Panc1 (cell line): ENCODE measurements at regions not wholly inside any gene's neighbourhood (a gene's known extent, or its start where the extent isn't known, plus 50 kb on each side); places are given as distances from the start of the nearest gene placed in this dataset.

Experiments
- ATAC-seq: fragments of 200-7000 bp; cut with Tn5 transposase; 2 replicates; pipeline ENCODE4 v1.9.1; 2020; ENCODE audit warnings: mild to moderate bottlenecking, moderate library complexity
- BruUV-seq: library from RNA; stranded (reverse); fragments of 400-500 nt; replicated peaks from 2 replicates; lab custom pipeline; 2021; lab: Mats Ljungman, UMichigan
- CTCF ChIA-PET: fragments of 300-600 bp; sonication (Branson Sonifier 250); formaldehyde crosslinking; loops from one replicate; lab custom pipeline; 2022; ENCODE audit warnings: antibody characterized with exemption; lab: Charles Lee
- POLR2A ChIA-PET: fragments of 300-600 bp; sonication (Branson Sonifier 250); formaldehyde crosslinking; loops from one replicate; lab custom pipeline; 2022; ENCODE audit warnings: antibody characterized with exemption; lab: Charles Lee
- DNase-seq: peaks from one replicate; pipeline ENCODE4 v3.0.0-alpha.2; 2010; ENCODE audit warnings: low read depth, low spot score
- H3K27ac ChIP-seq: 2 replicates; pipeline ENCODE4 v1.5.1; 2011; ENCODE audit warnings: mild to moderate bottlenecking, low read length, inconsistent platforms
- H3K27me3 ChIP-seq: fragments of 200-500 bp; sonication (Bioruptor generic); 2 replicates; pipeline ENCODE4 v1.6.0; 2014; ENCODE audit warnings: low read length, inconsistent platforms; ENCODE audit not compliant: control insufficient read depth, insufficient read depth
- H3K36me3 ChIP-seq: fragments of 200-500 bp; sonication (Bioruptor generic); 2 replicates; pipeline ENCODE4 v1.5.1; 2014; ENCODE audit warnings: inconsistent platforms, mild to moderate bottlenecking, low read length, moderate library complexity; ENCODE audit not compliant: control insufficient read depth, insufficient read depth
- H3K4me1 ChIP-seq: 2 replicates; pipeline ENCODE4 v1.5.1; 2011; ENCODE audit warnings: inconsistent platforms, mild to moderate bottlenecking, low read length, moderate library complexity; ENCODE audit not compliant: control insufficient read depth, insufficient read depth
- H3K4me3 ChIP-seq, 2 experiments: 2 replicates each; pipeline ENCODE4 v1.5.1; 2011 to 2012; ENCODE audit warnings: low read depth in 2 of 2, low read length in 2 of 2, mild to moderate bottlenecking in 2 of 2, inconsistent platforms in 1 of 2, moderate library complexity in 1 of 2
- H3K9me3 ChIP-seq: fragments of 200-500 bp; sonication (Bioruptor generic); 2 replicates; pipeline ENCODE4 v1.5.1; 2014; ENCODE audit warnings: low read depth, mild to moderate bottlenecking, inconsistent platforms, low read length, moderate library complexity; ENCODE audit not compliant: control insufficient read depth, insufficient read depth
- POLR2AphosphoS5 ChIP-seq: IDR thresholded peaks from 2 replicates; pipeline ENCODE4 v1.6.1; 2012; ENCODE audit warnings: mild to moderate bottlenecking, low read depth, low read length, moderate library complexity
- SIN3A ChIP-seq: IDR thresholded peaks from 2 replicates; pipeline ENCODE4 v1.6.1; 2012; ENCODE audit warnings: low read depth, mild to moderate bottlenecking, low read length, moderate library complexity, borderline replicate concordance; ENCODE audit not compliant: insufficient read depth
- TCF7L2 ChIP-seq: IDR thresholded peaks from 2 replicates; pipeline ENCODE4 v1.6.1; 2011; ENCODE audit warnings: mild to moderate bottlenecking, low read depth, low read length, inconsistent platforms
- in situ Hi-C: cut with HindIII; loops from 2 replicates; pipeline ENCODE4 v1.10.0; 2016; ENCODE audit warnings: low sequenced_read_pairs, low pct_unique_long_range_greater_than_20kb
- intact Hi-C: fragments of 100-400 bp; cut with micrococcal nuclease; formaldehyde crosslinking; loops from one replicate; pipeline ENCODE4 v1.10.0; 2022; ENCODE audit not compliant: unreplicated experiment
- TF ChIP-seq, protein P1 (sequence below): fragments of 450-650 bp; IDR thresholded peaks from 2 replicates; pipeline ENCODE4 v1.5.1; 2017; ENCODE audit warnings: mild to moderate bottlenecking
- TF ChIP-seq, protein P2 (sequence below), 2 experiments: IDR thresholded peaks; 2 replicates each; pipeline ENCODE4 v1.6.1; 2011 to 2012; ENCODE audit warnings: low read depth in 2 of 2, control low read depth in 1 of 2, low read length in 1 of 2, mild to moderate bottlenecking in 1 of 2, moderate library complexity in 1 of 2; ENCODE audit not compliant: insufficient read depth in 1 of 2

DNA sequence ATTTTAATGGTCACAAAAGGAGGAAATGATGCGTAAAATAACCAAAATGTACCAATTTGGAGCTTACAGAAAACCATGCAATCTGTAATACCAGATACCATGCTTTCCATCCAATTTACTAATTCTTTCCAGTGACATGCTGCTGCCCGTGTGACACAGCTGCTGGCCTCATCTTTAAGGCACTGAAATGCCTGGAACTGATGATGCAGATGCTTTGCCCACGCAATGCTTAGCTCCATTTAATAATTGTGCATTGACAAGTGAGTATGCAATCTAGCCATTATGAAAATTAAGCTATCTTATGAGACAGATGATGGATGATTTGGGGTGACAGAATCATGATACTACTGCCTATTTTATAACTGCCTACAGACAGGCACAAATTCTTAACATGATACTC, 169.2 kb upstream of the CTNND2 start:
- in situ Hi-C loops (no loop called here), intact Hi-C loops (no loop called here)
- ChIA-PET POLR2A (no interaction called here), CTCF (no interaction called here)
- DNase-seq: no peak
- BruUV-seq: no TSS peak
- Histone ChIP-seq H3K27me3 (no peaks in the 10 kb centered on the region), H3K4me1 (no peaks in the 10 kb centered on the region), H3K4me3 (no peak overlapping the region), H3K27ac (no peak overlapping the region), H3K9me3 (no peaks in the 10 kb centered on the region), H3K36me3 (no peaks in the 10 kb centered on the region)
- no peak for ATAC-seq
- TF ChIP-seq TCF7L2 (no peak), POLR2AphosphoS5 (no peak), SIN3A (no peak)
- TF ChIP-seq, protein P1, sequence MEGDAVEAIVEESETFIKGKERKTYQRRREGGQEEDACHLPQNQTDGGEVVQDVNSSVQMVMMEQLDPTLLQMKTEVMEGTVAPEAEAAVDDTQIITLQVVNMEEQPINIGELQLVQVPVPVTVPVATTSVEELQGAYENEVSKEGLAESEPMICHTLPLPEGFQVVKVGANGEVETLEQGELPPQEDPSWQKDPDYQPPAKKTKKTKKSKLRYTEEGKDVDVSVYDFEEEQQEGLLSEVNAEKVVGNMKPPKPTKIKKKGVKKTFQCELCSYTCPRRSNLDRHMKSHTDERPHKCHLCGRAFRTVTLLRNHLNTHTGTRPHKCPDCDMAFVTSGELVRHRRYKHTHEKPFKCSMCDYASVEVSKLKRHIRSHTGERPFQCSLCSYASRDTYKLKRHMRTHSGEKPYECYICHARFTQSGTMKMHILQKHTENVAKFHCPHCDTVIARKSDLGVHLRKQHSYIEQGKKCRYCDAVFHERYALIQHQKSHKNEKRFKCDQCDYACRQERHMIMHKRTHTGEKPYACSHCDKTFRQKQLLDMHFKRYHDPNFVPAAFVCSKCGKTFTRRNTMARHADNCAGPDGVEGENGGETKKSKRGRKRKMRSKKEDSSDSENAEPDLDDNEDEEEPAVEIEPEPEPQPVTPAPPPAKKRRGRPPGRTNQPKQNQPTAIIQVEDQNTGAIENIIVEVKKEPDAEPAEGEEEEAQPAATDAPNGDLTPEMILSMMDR: no peak
- TF ChIP-seq, protein P2, sequence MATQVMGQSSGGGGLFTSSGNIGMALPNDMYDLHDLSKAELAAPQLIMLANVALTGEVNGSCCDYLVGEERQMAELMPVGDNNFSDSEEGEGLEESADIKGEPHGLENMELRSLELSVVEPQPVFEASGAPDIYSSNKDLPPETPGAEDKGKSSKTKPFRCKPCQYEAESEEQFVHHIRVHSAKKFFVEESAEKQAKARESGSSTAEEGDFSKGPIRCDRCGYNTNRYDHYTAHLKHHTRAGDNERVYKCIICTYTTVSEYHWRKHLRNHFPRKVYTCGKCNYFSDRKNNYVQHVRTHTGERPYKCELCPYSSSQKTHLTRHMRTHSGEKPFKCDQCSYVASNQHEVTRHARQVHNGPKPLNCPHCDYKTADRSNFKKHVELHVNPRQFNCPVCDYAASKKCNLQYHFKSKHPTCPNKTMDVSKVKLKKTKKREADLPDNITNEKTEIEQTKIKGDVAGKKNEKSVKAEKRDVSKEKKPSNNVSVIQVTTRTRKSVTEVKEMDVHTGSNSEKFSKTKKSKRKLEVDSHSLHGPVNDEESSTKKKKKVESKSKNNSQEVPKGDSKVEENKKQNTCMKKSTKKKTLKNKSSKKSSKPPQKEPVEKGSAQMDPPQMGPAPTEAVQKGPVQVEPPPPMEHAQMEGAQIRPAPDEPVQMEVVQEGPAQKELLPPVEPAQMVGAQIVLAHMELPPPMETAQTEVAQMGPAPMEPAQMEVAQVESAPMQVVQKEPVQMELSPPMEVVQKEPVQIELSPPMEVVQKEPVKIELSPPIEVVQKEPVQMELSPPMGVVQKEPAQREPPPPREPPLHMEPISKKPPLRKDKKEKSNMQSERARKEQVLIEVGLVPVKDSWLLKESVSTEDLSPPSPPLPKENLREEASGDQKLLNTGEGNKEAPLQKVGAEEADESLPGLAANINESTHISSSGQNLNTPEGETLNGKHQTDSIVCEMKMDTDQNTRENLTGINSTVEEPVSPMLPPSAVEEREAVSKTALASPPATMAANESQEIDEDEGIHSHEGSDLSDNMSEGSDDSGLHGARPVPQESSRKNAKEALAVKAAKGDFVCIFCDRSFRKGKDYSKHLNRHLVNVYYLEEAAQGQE (IDR thresholded peaks at IDR 0.05; ENCODE audit: insufficient read depth in 1 of 2, low read depth in 2 of 2, low read length in 1 of 2): no peak

DNA sequence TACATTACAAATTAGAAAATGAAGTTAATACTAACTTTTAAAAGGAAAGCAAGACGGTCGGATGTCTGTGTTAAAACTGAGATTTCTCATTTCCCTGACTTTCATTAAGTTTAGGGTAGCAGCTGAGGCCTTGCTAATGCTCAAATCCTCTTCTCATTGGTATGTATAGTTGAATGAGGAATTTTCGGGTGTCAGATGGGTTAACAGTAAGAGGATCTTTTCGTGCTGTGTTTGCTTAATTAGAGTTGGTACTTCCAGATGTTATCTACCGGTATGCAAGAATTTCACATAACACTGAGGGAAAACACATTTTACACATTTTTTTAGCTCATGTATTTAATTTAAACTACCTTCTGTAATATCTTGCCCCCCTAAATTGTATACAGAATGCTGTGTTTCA, 168.2 kb upstream of the CTNND2 start:
- TF ChIP-seq POLR2AphosphoS5: no peak
- no peak for TF ChIP-seq TCF7L2
- no peak for TF ChIP-seq SIN3A
- TF ChIP-seq, protein P2 (IDR thresholded peaks at IDR 0.05; ENCODE audit: insufficient read depth in 1 of 2, low read depth in 2 of 2, low read length in 1 of 2): no peak
- TF ChIP-seq, protein P1: no peak
- intact Hi-C loops (no loop called here), in situ Hi-C loops (no loop called here)
- ATAC-seq (no peak), DNase-seq (no peak)
- POLR2A ChIA-PET: no interaction called here
- no TSS peak for BruUV-seq
- CTCF ChIA-PET: interaction anchor here (0.6 kb wide), 1 partner anchor 25 kb away, joined by 5 read pairs; no protein-coding TSS in a partner anchor
- no peak overlapping the region for H3K27ac ChIP-seq
- H3K27me3 ChIP-seq: no peaks in the 10 kb centered on the region
- no peaks in the 10 kb centered on the region for H3K9me3 ChIP-seq
- H3K4me1 ChIP-seq: no peaks in the 10 kb centered on the region
- H3K4me3 ChIP-seq: no peak overlapping the region
- no peaks in the 10 kb centered on the region for H3K36me3 ChIP-seq
